GOT3 (cell line): ENCODE measurements at regions not wholly inside any gene's neighbourhood (a gene's known extent, or its start where the extent isn't known, plus 50 kb on each side); places are given as distances from the start of the nearest gene placed in this dataset.
"Not testable (repeated sequence)": the region's sequence is repeated elsewhere in the genome, so short reads cannot be mapped to it uniquely, and the experiment has no call there.

Source experiments
- DNase-seq: peaks from one replicate; lab custom pipeline; 2025; ENCODE audit warnings: mixed read lengths; lab: John Stamatoyannopoulos, UW

DNA sequence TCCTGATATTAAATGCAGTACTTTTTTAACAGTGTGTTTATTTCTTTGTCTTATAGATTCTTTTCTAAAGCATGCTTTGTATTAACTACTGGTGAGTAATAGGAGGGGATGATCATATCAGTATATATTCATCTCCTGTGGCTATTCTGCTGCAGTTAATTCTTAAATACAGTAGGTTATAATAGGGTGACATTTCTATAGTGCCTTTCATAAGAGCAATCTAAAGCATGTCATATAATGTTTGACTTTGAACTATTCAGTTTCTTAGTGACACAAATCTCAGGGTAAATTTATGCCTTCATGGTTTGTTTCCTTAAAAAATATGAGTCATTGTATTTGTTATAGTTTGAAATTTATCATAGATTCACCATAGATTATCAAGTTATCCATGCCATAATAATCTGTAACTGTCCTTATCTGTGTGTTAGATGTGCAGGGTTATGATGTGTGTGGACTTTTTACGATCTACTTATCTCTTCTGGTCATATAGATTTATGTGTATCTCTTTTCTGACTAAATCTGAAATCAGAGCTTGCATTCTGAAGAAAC, 1019.5 kb downstream of the NR2F1-AS1 start:
- no peak for DNase-seq

- no peak for DNase-seq
These were observed 1020.2 kb downstream of the NR2F1-AS1 start for GRCh38 chr5:92560698-92561401.

- DNase-seq, result no peak
These were observed 1021.2 kb downstream of the NR2F1-AS1 start for GRCh38 chr5:92559781-92560180.

DNA sequence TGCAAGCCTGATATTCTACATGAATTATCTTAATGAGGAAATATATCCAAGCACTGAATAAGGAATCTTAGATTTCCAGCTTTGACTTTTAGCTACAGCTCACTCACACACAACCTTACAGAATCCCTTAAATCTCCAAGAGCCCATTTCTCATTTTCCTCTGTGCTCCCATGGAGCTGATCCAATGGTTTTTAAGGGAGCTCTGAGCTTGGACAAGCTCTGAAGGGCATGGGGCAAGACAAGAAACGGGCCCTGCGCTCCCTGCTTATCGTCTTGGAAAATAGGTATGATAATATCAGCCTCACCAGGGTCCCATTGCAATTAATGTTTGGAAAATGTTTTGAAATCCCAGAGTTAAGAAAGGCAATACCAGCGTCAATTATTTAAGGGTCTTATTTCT, 1021.7 kb downstream of the NR2F1-AS1 start:
- no peak for DNase-seq

DNA sequence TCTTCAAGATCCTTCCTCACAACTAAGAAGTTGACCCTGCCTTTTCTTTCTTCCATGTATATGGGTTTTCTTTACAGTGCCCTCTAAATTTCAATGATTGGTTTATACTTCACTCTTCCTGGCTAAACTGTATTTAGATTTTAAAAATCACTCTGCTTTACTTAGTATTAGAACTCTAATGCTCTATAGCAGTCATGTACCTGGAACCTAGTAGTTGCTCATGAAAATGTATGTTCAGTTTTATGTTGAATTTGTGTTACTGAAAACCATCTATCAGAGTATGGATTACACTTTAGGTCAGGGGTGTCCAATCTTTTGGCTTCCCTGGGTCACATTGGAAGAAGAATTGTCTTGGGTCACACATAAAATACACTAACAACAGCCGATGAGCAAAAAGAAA, 1024.3 kb downstream of the NR2F1-AS1 start:
- no peak for DNase-seq

DNA sequence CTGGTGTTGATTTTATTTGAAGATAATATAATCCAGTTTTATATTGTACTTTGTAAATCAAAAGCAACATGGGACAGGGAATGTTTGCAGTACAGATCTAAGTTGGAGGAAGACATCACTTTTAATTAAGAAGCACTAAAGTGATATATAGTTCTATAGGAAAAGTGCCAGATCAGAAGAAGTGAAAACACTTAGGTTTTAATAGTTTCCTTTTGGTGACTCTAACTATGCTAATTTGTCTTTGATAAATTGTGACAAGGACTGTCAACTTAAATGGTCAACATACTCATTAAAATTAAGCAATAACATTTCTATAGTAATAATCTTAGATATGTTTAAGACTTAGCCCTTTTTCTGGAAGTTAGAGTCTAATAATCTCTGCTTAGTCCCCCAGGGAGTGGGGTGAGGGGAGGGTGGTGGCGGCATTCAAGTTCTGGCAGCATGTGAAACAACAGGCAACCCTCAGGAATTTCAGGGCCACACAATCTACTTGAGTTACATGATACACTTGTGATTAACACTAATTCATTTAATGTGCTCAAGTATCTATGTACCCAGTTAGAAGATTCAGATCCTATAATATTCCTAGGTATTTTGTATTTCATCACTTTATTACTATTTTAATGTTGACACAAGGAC, 1026.5 kb downstream of the NR2F1-AS1 start:
- no peak for DNase-seq

GRCh38 chr5:92553326-92553725, 1027.7 kb downstream of the NR2F1-AS1 start:
- no peak for DNase-seq

GRCh38 chr5:92552206-92553160, 1028.5 kb downstream of the NR2F1-AS1 start:
- DNase-seq, result no peak

GRCh38 chr5:92548346-92548745, 1032.7 kb downstream of the NR2F1-AS1 start:
- no peak for DNase-seq

- DNase-seq, result no peak
These were observed 1036.4 kb downstream of the NR2F1-AS1 start for GRCh38 chr5:92544596-92544995.

- DNase-seq, result no peak
These were observed 1037.0 kb downstream of the NR2F1-AS1 start for GRCh38 chr5:92544036-92544435.

GRCh38 chr5:92543201-92543600, 1037.8 kb downstream of the NR2F1-AS1 start:
- no peak for DNase-seq

GRCh38 chr5:92542017-92542416, 1039.0 kb downstream of the NR2F1-AS1 start:
- not testable (repeated sequence) for DNase-seq

DNA sequence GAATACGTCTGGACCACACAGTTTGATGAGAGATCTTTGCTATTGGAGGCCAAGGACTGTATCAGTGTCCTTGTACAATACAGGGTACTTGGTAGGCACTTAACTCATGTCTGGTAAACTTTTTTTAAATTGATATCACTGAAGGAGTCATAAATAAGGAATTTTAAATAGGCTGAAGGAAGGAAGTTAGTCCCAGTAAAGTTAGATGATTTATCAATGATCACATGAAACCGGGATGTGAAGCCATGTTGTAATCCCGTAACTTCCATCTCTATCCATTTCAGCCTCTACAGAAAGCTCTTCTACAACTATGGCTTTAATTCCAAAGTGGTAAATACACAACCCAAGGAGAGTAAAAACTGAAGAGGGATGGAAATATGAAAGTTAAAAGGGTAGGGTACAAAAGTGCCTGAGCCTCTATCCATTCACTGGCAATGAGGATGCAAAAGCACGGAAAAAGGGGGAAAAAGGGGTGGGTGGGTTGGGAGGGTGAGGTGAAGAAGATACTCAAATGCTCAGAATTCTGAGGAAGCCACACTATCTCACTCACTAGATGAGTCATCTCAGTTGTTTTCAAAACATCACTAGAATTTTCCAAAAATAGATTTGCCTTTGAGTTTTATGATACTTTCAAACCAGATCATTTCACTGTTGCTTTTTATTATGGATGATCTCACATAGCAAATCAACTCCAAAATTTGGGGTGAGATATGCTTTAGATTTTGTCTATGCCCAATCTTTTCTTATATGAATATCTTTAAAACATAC, 1053.5 kb downstream of the NR2F1-AS1 start:
- no peak for DNase-seq

DNA sequence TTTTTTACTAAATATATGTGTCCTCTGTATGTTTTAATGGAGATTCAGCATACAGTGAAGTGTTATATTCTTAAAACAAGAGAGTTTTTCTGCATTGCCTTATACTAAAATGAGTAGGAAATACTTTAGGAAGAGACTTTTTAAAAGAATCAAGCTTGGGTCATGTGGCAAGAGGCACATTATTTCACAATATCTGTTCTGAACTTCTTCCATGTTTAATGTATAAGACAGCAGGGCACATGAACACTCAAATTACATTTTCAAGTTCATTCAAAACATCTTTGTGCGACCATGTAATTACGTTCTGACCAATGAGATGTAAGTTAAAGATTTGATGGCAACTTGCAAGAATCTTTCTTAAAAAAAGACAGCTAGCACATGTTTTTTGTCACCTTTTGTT, 1055.9 kb downstream of the NR2F1-AS1 start:
- no peak for DNase-seq

DNA sequence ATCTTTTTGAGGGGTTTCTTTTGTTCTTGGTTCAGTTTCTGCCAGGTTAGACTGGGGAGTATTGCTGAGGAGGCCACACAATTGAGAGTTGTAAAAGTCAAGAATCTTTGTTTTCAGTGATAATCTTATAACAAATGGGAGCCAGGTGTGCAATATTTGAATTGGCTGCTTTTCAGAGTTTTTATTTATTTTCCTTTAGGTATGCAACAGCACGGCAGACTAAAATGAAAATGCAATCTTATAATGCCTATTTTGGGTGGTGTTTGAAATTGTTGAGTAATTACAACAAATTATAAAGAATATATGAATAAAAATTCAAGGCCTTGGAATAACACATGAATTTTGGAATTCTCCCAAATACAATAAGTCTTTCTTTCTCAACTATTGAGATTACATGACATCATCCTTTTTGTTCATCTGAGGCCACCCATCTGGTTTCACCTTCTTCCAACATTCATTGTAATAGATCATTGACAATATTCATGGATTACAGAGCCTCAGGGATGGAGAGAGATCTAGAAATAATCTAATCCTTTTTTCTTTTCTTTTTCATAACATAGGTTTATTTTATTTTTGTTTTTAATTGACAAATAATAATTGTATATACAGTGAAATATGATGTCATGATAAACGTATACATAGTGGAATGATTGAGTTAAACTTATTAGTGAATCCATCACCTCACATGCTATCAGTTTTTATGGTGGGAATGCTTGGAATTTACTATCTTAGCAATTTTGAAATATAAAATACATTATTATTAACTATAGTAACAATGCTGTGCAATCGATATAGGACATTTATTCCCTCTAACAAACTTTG, 1061.0 kb downstream of the NR2F1-AS1 start:
- DNase-seq, result no peak

GRCh38 chr5:92518318-92518904, 1062.6 kb downstream of the NR2F1-AS1 start:
- DNase-seq, result no peak

- DNase-seq, result no peak
These were observed 1066.1 kb downstream of the NR2F1-AS1 start for GRCh38 chr5:92514896-92515295.

- no peak for DNase-seq
These were observed 1068.0 kb downstream of the NR2F1-AS1 start for GRCh38 chr5:92513067-92513466.

GRCh38 chr5:92508271-92508670, 1072.7 kb downstream of the NR2F1-AS1 start:
- no peak for DNase-seq
